MCF 10A (cell line): ENCODE measurements at regions not wholly inside any gene's neighbourhood (a gene's known extent, or its start where the extent isn't known, plus 50 kb on each side); places are given as distances from the start of the nearest gene placed in this dataset.

ENCODE experiments used
- BruUV-seq: library from RNA; stranded (reverse); fragments of 400-500 nt; replicated peaks from 2 replicates; lab custom pipeline; 2021; lab: Mats Ljungman, UMichigan
- CTCF ChIA-PET: fragments of 300-600 bp; sonication (Branson Sonifier 250); formaldehyde crosslinking; extraction: SDS; loops from one replicate; lab custom pipeline; 2021; ENCODE audit warnings: antibody characterized with exemption, inconsistent platforms; lab: Yijun Ruan, JAX
- POLR2A ChIA-PET: fragments of 300-600, 350-650 bp; sonication (Branson Sonifier 250); formaldehyde crosslinking; extraction: SDS; loops from one replicate; lab custom pipeline; 2020; ENCODE audit warnings: antibody characterized with exemption, inconsistent platforms; lab: Yijun Ruan, JAX
- DNase-seq: peaks from one replicate; pipeline ENCODE4 v3.0.0-alpha.2; 2018; ENCODE audit not compliant: unreplicated experiment
- H3K27ac Mint-ChIP-seq: one replicate; pipeline ENCODE4 v1.8.0; 2022; ENCODE audit warnings: mild to moderate bottlenecking, low read depth, mixed read lengths; ENCODE audit not compliant: unreplicated experiment
- H3K27me3 Mint-ChIP-seq: one replicate; pipeline ENCODE4 v1.8.0; 2022; ENCODE audit warnings: mixed read lengths; ENCODE audit not compliant: insufficient read depth, unreplicated experiment
- H3K36me3 Mint-ChIP-seq: one replicate; pipeline ENCODE4 v1.8.0; 2022; ENCODE audit warnings: mild to moderate bottlenecking, moderate library complexity, mixed read lengths; ENCODE audit not compliant: insufficient read depth, unreplicated experiment
- H3K4me1 Mint-ChIP-seq: one replicate; pipeline ENCODE4 v1.8.0; 2022; ENCODE audit warnings: mixed read lengths; ENCODE audit not compliant: insufficient read depth, unreplicated experiment
- H3K4me3 Mint-ChIP-seq: one replicate; pipeline ENCODE4 v1.8.0; 2022; ENCODE audit warnings: mild to moderate bottlenecking, moderate library complexity, mixed read lengths; ENCODE audit not compliant: unreplicated experiment
- H3K9me3 Mint-ChIP-seq: one replicate; pipeline ENCODE4 v1.8.0; 2022; ENCODE audit warnings: mixed read lengths; ENCODE audit not compliant: unreplicated experiment
- CTCF ChIP-seq: fragments of 200-600 bp; IDR thresholded peaks from one replicate; pipeline ENCODE4 v1.8.0; 2022; ENCODE audit warnings: antibody characterized with exemption, mild to moderate bottlenecking; ENCODE audit not compliant: unreplicated experiment
- intact Hi-C: fragments of 100-400 bp; cut with micrococcal nuclease; formaldehyde crosslinking; loops from 2 replicates; pipeline ENCODE4 v1.14.1; 2022

- DNase-seq: no peak
- no peaks in the 10 kb centered on the region for H3K9me3 Mint-ChIP-seq
- peaks cover 61% of the 10 kb centered on the region for H3K27me3 Mint-ChIP-seq
- no peak overlapping the region for H3K27ac Mint-ChIP-seq
- H3K4me3 Mint-ChIP-seq: no peak overlapping the region
- ChIA-PET CTCF (interaction anchor here (1.1 kb wide), 1 partner anchor 12 kb away, joined by 7 read pairs; no protein-coding TSS in a partner anchor), POLR2A (no interaction called here)
- intact Hi-C loops: no loop called here
- H3K36me3 Mint-ChIP-seq: no peaks in the 10 kb centered on the region
- no peak for TF ChIP-seq CTCF
- BruUV-seq: no TSS peak
- H3K4me1 Mint-ChIP-seq: no peaks in the 10 kb centered on the region
Observed at GRCh38 chr11:23590596-23591308, 730.5 kb upstream of the CCDC179 start.

GRCh38 chr11:23594755-23595154 lies 734.5 kb upstream of the CCDC179 start:
- no peak for TF ChIP-seq CTCF
- Mint-ChIP-seq H3K27me3 (peaks cover 52% of the 10 kb centered on the region), H3K36me3 (no peaks in the 10 kb centered on the region), H3K4me1 (no peaks in the 10 kb centered on the region), H3K27ac (no peak overlapping the region), H3K4me3 (no peak overlapping the region), H3K9me3 (no peaks in the 10 kb centered on the region)
- ChIA-PET CTCF (no interaction called here), POLR2A (no interaction called here)
- no peak for DNase-seq
- BruUV-seq: no TSS peak
- intact Hi-C loops: no loop called here

GRCh38 chr11:23604966-23605365 lies 744.7 kb upstream of the CCDC179 start:
- BruUV-seq: no TSS peak
- peaks cover 56% of the 10 kb centered on the region for H3K27me3 Mint-ChIP-seq
- H3K36me3 Mint-ChIP-seq: no peaks in the 10 kb centered on the region
- no peak overlapping the region for H3K4me3 Mint-ChIP-seq
- TF ChIP-seq CTCF: no peak
- DNase-seq: no peak
- ChIA-PET POLR2A (no interaction called here), CTCF (no interaction called here)
- intact Hi-C loops: no loop called here
- H3K27ac Mint-ChIP-seq: no peak overlapping the region
- no peaks in the 10 kb centered on the region for H3K4me1 Mint-ChIP-seq
- no peaks in the 10 kb centered on the region for H3K9me3 Mint-ChIP-seq

- ChIA-PET CTCF (no interaction called here), POLR2A (no interaction called here)
- no peak for DNase-seq
- Mint-ChIP-seq H3K36me3 (no peaks in the 10 kb centered on the region), H3K4me3 (no peak overlapping the region), H3K27me3 (peaks cover 44% of the 10 kb centered on the region), H3K4me1 (no peaks in the 10 kb centered on the region), H3K27ac (no peak overlapping the region), H3K9me3 (no peaks in the 10 kb centered on the region)
- intact Hi-C loops: no loop called here
- no TSS peak for BruUV-seq
- TF ChIP-seq CTCF: no peak
Observed at GRCh38 chr11:23606191-23606590, 745.9 kb upstream of the CCDC179 start.
